SIG-M5 (cell line): ENCODE measurements at regions not wholly inside any gene's neighbourhood (a gene's known extent, or its start where the extent isn't known, plus 50 kb on each side); places are given as distances from the start of the nearest gene placed in this dataset.

Source experiments
- DNase-seq: peaks from one replicate; lab custom pipeline; 2025; lab: John Stamatoyannopoulos, UW

DNA sequence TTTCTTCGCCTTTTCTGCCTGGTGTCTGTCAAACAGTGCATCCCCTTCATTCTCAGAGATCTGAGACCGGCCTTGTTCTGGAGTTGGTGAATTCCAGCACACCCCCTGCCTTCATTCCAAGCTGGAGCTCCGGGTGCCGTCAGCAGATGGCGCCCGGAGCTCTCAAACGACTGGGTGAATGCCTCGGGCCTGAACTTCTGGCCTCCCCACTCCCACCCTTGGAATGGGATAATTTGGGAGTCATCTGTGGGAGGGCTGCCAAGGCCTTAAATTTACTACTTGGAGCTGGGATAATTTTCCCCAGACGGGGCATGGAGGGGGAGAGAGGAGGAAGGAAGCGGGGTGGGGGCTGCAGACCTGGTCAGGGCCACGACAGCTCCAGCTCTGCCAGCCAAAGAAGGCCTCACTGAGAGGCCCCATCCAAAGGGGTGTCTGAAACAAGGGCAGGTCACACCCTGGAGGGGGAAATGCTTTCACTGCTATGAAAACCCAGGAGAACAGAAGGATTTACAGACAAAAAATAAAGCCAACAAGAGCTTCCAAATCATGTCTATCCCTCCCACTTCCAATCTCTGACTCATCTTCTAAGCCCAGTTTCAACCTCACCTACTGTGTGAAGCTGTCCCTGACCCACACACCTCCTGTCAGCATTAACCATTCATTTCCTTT lies 187.9 kb downstream of the OPA1 start:
- no peak for DNase-seq

DNA sequence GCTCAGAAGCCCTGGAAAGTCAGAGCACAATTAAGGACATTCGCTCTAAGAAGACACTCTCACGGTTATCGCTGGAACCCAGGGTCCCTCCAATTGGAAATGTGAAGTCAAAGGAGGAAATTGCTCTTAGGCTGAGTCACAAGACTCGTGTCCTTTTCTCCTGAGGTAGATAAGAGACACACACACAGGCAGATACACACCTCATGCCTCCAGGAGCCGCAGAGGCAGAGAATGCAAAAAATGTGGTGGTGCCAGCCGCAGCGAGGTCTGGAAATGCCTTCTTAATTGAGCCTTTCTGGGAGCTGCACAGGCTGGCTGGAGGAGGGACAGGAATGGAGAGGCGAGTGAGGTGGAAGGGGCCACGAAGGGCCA lies 189.3 kb downstream of the OPA1 start:
- no peak for DNase-seq

DNA sequence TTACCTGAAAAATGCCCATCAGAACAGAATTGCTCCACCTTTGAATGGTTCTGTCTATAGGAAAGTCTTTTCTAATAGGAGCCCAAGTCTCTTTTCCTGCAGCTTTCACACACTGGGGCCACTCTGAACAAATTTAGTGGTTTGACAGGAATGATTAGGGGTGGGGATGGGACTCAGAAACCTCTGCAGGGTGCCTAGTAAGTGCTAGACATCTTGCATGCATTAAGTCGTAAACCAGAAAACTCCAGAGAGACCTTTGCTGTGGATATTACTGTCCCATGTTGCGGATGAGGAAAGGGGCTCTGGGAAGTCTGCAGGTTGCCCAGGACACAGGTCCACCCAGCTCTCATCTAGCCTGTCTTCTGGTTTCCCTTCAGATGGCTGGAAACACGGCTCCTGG lies 189.7 kb downstream of the OPA1 start:
- no peak for DNase-seq

DNA sequence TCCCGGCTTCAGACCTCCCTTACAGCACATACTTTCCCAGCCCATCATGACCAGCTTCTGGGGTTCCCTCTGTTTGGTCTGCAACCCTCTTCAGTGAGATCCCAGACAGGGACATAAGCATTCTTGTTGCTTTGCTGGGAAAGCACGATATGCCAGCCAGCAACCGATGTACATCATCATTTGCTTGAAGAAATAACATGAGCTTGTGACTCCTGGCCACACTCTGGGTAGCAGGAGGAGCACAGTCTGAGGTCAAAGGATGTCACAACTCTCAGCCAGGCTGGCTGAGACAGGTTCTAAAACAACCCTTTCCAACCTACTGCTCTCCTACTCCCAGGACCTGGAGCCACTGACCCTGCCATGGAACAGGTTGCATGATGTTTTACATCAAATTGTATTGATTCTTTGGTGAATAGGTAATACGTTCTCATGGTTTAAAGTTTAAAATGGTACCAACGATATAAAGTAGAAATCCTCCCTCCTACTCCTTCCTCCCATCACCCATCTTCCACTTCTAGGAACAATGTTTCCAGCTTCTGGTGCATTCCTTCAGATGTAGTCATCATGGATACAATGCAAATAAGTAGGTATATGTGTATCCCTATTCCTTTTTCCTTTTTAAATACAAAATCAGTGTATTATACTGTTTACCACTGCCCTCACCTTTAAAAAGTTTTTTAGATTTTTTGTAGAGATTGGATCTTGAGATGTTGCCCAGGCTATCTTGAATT lies 190.3 kb downstream of the OPA1 start:
- DNase-seq: no peak

DNA sequence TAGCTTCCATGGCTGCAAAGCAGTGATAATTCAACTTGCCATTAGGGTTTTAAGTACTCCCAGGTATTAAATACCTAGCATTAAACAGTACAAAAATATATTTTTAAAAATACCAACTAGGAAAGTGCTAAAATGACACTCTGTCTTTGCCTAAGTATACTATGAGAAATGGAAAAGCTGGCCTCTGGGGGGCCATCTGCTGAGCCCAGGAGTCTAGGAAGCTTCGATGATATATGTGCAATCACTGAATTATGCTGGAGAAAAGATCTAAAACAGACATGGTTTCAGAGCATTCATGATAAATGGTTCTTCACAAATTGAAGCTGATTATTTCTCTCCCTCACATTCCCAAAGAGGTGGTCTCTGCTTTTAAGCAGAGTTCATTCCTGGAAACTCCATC lies 191.8 kb downstream of the OPA1 start:
- no peak for DNase-seq

DNA sequence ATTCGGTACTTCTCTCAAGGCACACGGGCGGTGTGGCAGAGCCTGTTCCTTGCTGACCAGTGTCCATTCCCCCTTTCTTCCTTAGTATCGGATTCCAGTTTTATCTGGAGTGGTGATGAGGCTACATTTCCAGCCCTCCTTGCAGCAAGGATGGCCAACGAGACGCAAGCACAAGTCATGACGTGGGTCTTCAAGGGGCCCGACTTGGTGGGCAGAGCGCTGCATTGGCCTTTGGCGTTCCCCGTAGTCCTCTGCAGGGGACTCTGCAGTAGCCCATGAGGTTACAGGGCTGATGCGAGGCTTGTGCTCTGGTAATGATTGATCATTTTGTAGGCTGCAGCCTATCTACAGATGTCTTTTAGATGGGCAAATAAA lies 194.5 kb downstream of the OPA1 start:
- DNase-seq: no peak

DNA sequence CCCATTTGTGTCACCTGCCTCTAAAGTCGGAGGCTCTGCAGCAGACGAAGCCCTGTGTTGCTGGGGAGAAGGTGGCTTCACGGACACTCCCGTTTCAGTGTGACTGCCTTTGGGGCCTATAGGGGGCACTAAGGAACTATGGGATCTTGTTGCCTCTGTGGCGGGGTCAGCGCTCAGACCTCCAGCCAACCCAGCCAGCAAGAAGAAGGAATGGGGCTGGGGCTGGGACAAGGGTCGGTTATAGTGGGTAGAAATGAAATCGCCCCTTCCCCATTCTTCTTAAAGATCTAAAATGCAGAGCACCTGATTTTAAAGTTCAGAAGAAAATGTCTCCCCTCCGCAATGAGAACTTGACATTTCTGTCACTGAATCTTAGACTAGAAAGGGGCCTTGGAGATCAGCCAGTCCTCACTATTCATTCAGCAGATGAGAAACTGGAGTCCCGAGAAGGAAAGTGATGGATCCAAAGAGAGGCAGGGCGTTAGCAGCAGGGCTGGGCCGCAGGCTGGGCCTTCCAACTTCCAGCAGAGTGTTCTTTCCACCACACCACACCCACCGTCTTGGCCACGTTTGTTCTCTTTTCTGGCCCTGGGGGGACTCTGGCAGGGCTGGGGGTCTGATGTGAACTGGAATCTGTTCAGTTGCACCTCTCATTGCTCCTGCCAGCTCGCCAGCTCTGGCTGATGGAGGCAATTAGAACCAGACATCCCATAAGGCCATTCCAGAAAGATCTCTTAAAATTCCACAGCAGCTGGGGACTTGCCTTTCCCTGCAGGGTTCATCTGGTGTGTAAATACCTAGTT lies 195.4 kb downstream of the OPA1 start:
- no peak for DNase-seq

DNA sequence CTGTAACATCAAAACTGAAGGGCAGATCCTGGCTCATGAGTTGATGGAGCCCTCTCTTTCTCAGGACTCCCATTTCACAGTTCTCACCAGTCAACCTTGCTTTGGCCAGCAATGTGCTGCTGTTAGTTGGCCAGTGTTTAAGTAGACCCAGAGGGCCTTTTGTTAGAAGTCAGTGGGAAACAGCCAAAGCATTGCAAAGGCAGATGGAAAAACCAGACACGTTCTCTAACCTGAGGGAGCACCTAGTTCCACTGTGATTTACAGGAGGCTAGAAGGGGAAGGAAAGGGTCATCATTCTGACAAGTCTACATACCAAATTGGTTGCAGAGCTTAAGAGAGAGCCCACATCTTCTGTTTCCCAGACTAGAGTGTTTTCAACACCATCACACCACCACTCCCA lies 196.4 kb downstream of the OPA1 start:
- DNase-seq: no peak

DNA sequence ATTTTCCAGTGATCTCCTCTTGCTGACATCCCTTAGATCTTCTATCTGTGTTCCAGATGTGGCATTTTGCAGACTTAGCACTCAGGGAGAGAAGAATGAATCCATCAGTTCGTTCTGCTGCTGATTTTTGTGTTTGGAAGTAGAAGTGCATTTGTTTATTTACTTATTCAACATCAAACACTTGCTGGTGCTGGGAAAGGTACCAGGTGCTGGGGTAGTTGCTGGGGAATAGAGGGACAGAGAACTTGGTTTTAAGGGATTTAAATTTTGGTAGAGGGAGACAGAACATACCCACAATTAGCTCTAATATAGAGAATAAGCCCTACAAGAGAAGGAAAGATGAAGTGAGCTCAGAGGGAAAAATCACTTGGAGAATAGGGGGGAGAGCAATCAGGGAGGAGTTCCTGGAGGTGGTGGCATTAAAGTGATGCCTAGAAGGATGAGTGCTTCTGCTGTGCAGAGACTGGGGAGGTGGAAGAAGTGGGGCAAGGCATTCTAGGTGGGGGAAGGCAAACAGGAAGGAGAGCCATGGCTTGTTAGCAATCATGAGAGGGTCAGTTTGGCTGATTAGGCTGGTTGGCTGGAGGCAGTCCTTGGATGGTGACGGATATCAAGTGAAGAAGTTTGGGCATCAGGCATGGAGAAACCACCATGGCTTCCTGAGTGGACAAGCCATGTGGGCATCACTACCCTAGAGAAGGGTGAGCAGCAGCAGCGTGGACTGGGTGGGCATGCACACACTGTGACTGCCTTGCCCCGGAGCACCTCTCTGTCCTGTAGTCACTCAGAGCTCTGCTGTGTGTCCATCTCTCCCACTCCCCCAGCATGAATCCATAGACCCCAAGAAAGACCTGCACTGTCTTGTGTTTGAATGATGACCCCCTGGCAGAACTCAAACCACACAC lies 197.3 kb downstream of the OPA1 start:
- DNase-seq: no peak

DNA sequence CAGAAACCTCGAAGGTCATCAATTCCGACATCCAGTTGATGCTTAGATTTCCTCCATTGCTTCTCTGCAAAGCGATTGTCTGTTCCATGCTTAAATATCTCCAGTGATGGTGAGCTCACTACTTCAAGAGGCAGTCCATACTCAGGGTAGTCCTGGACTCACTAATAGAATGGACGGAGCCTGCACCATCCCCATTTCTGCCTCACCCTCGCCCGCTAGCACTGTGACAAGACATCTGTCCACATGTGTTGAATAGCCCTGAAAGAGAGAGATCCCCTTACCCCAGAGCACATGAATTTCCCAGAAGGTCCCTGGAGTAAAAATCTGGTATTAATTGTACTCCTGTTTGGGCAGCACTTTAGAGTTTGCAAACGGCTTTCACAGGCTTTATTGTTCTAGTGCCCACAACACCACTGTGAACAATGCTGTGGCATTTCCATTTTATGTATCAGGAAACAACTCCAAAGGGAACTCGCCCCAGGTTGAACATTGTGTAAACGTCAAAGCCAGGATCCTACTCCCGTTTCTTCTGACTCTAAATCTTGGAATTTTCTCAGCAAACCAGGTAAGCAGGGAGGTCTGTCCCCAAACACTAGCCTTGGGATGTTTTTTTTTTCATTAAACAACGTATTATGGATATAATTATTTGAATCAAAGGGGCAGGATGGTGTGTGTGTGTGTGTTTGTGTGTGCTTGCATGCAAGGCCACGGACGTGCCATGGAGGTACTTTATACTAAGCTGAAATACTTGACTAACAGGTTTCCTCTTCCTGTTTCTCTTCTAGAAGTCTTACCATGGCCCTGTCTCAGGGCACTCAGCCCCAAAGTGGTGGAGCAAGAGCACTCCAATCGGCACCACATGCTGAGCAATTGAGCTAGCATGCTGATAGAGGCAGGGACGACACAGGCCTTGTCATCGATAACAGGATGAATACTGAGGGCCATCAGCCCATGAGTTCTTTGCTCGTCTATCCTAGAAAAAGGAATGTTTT lies 198.3 kb downstream of the OPA1 start:
- DNase-seq: no peak

DNA sequence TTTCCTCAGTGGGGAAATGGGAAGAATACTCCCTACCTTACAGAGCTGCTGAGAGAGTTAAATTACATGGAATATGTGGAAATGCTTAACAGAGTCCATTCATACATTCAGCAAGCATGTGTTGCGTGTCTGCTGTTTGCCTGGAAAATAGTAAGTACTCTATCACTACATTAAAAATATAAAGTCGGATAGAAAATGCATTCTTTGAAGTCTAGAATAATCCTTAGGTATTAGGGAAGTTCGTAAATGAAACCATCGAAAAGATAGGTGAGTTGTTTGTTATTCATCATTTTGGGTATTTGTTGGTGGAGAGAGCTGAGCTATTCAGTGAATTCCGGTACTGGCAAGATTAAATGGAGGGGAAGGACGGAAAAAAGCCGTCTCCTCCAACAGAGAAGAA lies 200.1 kb downstream of the OPA1 start:
- no peak for DNase-seq

DNA sequence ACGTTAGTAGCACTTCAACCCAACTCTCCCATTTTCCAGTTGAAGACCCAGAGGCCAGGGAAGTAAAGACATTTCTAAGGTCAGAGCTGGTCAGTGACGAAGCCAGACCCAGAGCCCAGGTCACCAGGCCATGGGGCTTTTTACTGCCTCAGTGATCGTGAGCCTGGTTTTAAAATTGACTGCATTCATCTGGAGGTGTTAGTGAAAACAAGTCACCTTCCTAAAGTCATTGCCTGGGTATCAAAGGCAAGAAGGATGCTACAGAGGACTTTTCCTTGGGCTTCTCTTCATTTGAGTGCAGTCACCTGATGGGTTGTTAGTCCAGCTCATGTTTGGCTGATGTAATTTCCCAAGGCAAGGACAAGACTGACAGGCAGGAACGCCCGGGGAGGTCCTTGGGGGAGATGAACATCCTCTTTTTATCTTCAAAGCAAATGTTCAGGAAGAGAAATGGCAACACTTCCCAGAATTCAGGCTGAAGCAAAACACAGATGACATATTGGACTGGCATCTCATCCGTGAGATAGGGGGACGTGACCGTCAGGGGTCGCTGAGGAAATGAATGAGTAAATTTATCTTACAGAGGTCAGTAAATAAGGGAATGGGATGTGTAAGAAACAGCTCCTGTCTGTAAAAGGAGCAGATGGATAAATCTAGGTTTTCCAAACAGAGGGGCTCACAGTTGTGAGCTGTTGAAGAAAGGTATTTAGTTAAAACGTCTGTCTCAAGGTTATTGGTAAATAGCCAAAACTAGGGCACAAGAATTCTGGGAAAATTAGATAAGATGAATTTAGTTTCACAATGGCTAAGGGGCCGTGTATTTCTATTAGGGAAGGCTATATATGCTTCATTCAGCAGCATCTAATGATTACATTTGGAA lies 201.2 kb downstream of the OPA1 start:
- DNase-seq: no peak

DNA sequence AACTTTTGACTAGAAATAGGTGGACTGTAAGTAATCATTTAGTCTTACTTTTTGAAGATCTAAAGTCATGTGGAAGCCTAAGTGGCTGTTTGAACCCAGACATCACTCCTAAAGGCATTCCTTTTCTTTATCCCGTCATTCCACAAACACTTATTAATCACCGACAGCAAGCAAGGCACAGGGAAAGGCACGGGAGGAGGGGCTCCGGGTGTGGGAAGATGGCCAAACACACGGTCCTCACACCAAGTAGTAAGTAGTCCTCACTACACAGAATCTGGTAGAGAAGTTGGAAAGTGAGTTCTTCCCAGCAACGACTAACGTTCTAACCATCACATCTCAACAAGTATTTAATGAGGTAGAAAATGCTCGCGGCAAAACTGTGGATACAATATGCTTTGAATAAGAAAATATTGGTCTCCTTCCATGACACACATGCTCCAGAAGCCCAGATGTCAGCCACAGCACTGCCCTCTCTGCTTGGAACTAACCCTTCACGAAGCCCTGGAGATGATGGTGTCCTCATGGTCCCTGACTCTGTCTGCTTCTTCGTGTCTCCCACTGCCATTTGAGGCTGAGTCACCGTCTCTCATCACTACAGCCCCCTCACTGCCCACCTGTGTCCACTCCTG lies 202.2 kb downstream of the OPA1 start:
- no peak for DNase-seq

DNA sequence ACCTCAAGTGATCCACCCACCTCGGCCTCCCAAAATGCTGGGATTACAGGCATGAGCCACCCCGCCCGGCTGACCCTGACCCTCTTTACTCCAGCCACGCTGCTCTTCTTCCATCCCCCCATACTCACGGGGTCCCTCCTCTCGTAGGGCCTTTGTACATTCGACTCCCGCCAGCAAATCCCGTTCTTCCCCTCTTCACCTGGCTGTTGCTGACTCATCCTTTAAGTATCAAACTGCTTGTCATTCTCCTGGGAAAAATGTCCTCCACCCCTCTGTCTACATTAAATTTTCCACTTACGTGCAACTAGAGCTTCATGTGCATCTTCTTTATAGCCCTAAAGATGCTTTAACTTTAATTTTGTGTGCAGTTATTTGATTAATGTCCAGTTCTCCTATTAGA lies 203.1 kb downstream of the OPA1 start:
- no peak for DNase-seq

DNA sequence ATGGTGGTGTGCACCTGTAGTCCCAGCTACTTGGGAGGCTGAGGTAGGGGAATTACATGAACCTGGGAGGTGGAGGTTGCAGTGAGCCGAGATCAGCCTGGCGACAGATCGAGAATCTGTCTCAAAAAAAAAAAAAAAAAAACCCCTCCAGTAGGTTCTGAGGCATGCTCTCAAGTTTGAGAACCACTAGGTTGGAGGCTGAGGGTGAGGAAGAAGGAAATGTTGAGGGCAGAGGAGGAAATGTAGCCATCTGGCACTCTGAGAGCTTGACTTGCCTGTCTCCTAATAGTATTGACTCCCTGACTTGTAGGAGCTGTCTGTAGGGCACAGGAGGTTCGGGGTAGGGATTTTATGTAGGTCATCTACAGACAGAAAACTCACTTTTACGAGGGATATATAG lies 204.6 kb downstream of the OPA1 start:
- no peak for DNase-seq

DNA sequence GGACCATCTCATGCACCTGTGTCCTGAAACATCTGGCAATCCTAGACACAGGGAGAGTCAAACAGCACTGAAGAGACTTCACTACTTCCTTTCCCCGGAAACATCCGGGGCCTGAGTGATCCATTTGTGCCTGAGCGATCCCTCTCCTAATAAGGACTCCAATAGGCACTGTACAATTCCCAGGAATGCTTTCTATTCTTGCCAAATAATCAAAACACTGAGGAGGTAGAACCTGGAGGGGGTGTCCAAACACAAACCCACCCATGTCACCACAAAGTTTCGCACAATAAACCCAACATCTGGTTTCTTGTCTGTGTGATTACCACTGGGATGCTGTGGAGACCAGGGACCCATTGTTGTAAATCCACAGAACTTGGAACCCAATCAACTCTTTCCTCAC lies 205.0 kb downstream of the OPA1 start:
- no peak for DNase-seq

DNA sequence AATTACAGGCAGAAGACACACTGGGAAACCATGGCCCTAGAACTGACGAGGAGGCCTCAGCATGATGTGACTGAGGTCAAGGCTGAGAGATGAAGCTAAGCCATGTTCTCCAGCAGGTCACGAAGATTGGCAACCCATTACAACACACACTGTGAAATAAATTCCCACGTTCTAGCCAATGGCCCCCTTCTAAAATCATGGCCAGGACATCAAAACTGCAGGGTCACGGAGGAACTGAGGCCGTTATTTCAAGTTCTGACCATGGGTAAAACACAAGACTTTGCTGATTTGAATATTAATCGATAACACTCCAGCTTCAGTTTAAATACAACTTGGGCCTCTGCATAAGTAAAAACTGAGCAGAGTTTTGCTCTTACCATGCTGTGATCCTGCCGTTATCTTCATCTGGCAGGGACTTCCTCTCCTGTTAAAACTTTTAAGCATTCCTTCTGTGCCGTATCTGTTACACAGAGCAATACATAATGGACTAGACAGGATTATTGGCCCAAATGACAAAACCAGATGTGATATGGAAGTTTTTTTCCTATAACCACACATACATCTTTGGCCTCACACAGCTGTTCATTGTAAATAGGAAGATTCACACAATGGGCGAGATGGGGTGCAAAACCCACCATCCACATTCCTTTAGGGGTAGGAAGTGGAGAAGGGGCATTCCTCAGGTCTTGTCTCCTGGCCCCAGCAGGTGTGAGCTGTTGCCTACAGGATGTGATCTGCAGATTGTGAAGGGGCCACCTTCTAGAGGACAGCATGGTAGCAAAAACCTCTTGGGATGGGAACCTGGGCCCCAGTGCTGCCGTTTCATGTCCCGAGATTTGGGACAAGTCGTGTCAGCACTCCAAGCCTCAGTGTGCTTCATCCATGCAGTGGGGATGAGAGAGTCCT lies 207.4 kb downstream of the OPA1 start:
- DNase-seq: no peak

DNA sequence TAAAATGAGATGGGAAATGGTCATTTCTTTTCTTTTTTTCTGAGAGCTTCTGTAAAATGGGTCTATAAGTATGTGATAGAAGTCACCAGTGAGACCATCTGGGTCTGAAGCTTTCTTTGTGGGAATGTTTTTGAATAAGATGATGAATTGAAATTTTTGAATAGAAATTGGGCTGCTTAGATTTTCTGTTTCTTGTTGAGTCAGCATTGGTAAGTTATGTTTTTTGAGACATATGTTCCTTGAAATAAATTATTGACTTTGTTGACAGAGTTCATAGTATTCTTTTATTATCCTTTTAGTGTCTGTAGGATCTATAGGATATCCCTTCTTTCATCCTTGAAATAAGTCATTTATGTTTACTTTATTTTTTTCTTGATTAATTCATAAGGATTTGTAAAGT lies 208.1 kb downstream of the OPA1 start:
- DNase-seq: no peak
